Body of pancreas (tissue), 4 donors: ENCODE measurements at regions not wholly inside any gene's neighbourhood (a gene's known extent, or its start where the extent isn't known, plus 50 kb on each side); places are given as distances from the start of the nearest gene placed in this dataset.
"Not testable (repeated sequence)": the region's sequence is repeated elsewhere in the genome, so short reads cannot be mapped to it uniquely, and the experiment has no call there.

Experiments used
- ATAC-seq: fragments of 150-250 bp; one replicate; pipeline ENCODE4 v1.9.1; 2016
- DNase-seq, 4 donors: peaks; one replicate each; pipeline ENCODE4 v3.0.0-alpha.2; 2019
- H3K27ac ChIP-seq, 4 donors: fragments of 200-600 bp; sonication (generic); 1 replicate in 3 of 4; 2 replicates in 1 of 4; pipeline versions ENCODE4 v1.5.1 to v1.6.1; 2016 to 2019; ENCODE audit warnings: mild to moderate bottlenecking in 1 of 4, mixed read lengths in 1 of 4, moderate library complexity in 1 of 4
- H3K27me3 ChIP-seq, 2 donors: fragments of 200-600 bp; sonication (generic); one replicate each; pipeline ENCODE4 v1.6.0; 2016; ENCODE audit warnings: mild to moderate bottlenecking in 1 of 2
- H3K36me3 ChIP-seq, 2 donors: fragments of 200-600 bp; sonication (generic); replicated peaks in 1 of 2; 2 replicates each; pipeline ENCODE4 v1.5.1; 2016; ENCODE audit warnings: low read depth in 2 of 2; ENCODE audit not compliant: insufficient read depth in 1 of 2
- H3K4me1 ChIP-seq: fragments of 200-600 bp; sonication (generic); one replicate; pipeline ENCODE4 v1.6.0; 2016
- H3K4me3 ChIP-seq, 2 donors: fragments of 200-600 bp; sonication (generic); 1 replicate in 1 of 2; 2 replicates in 1 of 2; pipeline ENCODE4 v1.5.1; 2016 to 2019
- H3K9me3 ChIP-seq, 3 donors: fragments of 200-600 bp; sonication (generic); 1 replicate in 2 of 3; 2 replicates in 1 of 3; pipeline ENCODE4 v1.5.1; 2016
- CTCF ChIP-seq, 7 experiments: fragments of 450-650 bp in 4 of 7; fragments of 200-600 bp in 3 of 7; sonication (generic) in 3 of 7; IDR thresholded peaks; one replicate each; pipeline ENCODE4 v1.5.1; 2016 to 2019; ENCODE audit warnings: antibody characterized with exemption in 7 of 7
- POLR2A ChIP-seq, 3 donors: fragments of 450-650 bp; IDR thresholded peaks; one replicate each; pipeline ENCODE4 v1.6.1; 2016; ENCODE audit warnings: antibody characterized with exemption in 3 of 3, mild to moderate bottlenecking in 2 of 3
- WGBS, 2 donors: methylation state at CpG; one replicate each; pipeline ENCODE4 v1.1.5; 2017; 5-methylcytosine and 5-hydroxymethylcytosine counted together
- intact Hi-C: fragments of 100-400 bp; cut with DNase I; formaldehyde crosslinking; loops from one replicate; pipeline ENCODE4 v1.15.1; 2023

DNA sequence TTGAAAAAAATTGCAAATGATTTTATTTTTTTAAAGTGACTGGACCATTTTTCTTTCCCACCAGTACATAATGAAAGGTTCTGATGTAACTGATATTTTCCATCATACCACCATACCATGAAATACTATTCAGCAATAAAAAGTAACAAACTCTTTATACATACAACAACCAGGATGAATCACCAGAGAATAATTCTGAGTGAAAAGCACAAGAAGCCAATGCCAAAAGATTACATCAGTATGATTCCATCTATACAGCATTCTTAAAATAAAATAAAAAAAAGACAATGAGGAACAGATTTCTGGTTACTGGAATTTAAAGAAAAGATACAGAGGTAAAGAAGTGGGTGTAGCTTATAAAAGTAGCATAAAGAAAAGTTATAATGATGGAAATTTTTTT is 423.7 kb upstream of the ST8SIA4 start:
- Histone ChIP-seq H3K27me3 (no peaks in the 10 kb centered on the region), H3K4me1 (no peaks in the 10 kb centered on the region), H3K9me3 (no peaks in the 10 kb centered on the region), H3K27ac (no peak overlapping the region), H3K4me3 (no peak overlapping the region), H3K36me3 (no peaks in the 10 kb centered on the region)
- no peak for DNase-seq
- intact Hi-C loops: no loop called here
- ATAC-seq: no peak
- TF ChIP-seq CTCF (IDR thresholded peaks at IDR 0.05): no peak

- DNase-seq, H3K9me3 ChIP-seq, H3K27ac ChIP-seq, H3K4me3 ChIP-seq, H3K36me3 ChIP-seq, intact Hi-C loops, ATAC-seq, H3K4me1 ChIP-seq, H3K27me3 ChIP-seq: not testable (repeated sequence)
- WGBS, 2 donors: 44 to 58% methylated on average over 7 of the region's 7 CpGs
These were observed 413.3 kb upstream of the ST8SIA4 start for GRCh38 chr5:101316401-101316800.

DNA sequence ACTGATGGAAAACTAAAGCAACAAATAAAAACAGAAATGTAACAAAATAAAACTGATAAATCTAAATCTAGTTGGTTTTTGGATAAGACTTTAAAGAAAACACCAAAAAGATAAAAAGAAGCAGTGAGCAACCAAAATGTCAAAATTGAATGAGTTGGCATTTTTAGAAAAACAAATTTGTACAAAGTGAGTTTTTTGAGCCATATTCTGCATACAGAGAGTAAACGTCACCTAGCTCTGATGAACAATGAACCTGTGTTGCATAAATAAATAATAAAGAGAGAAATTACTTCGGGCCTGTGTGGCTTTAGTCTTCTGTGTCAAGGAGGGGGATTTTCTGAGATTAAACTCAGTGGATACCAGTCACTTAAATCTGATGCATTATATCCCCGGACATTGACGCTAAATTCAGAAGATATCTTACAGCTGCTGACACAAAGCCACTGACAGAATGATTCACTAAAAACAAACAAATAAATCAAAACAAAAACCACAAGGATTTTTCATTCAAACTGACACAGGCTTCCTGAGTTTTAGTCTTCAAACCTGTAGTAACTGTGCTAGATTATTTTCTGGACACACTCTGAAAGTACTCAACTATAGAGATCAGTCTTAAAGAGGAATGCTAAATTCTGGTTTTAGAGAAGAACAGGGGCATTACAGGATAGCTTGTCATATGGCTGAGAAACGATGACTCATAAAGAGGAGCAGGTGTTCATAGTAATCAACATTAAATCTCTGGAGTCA is 403.5 kb upstream of the ST8SIA4 start:
- Histone ChIP-seq H3K27ac (no peak overlapping the region), H3K4me3 (no peak overlapping the region), H3K27me3 (no peaks in the 10 kb centered on the region), H3K36me3 (no peaks in the 10 kb centered on the region), H3K9me3 (no peaks in the 10 kb centered on the region), H3K4me1 (no peaks in the 10 kb centered on the region)
- no peak for ATAC-seq
- no peak for DNase-seq
- WGBS, 2 donors: 40 to 42% methylated on average over 5 of the region's 5 CpGs
- TF ChIP-seq CTCF (IDR thresholded peaks at IDR 0.05) (no peak), POLR2A (IDR thresholded peaks at IDR 0.05) (no peak)
- intact Hi-C loops: no loop called here

DNA sequence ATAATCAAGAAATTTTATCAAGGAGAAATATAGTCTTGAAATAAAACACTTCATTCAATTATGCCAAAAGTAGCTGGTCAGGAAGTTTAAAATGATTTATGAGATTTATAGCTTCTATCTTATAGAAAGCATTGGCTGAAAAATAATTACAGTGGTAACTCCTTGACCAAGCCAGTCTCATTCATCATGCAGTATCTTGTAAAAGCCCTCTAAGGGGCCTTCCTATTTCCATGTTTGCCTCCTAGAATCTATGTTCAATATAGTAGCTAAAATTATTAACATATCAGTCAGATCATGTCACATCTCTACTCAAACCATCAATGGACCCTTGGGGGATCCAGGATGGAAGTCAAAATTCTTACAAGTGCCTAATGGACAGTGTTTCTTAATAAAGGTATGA is 393.4 kb upstream of the ST8SIA4 start:
- Histone ChIP-seq H3K27ac (no peak overlapping the region), H3K4me3 (no peak overlapping the region), H3K27me3 (no peaks in the 10 kb centered on the region), H3K9me3 (no peaks in the 10 kb centered on the region), H3K36me3 (no peaks in the 10 kb centered on the region), H3K4me1 (no peaks in the 10 kb centered on the region)
- DNase-seq (no peak), ATAC-seq (no peak)
- intact Hi-C loops: no loop called here
- no peak for TF ChIP-seq POLR2A (IDR thresholded peaks at IDR 0.05)
- no peak for TF ChIP-seq CTCF (IDR thresholded peaks at IDR 0.05)

- ATAC-seq (no peak), DNase-seq (no peak)
- no peaks in the 10 kb centered on the region for H3K4me1 ChIP-seq
- H3K4me3 ChIP-seq: no peak overlapping the region
- intact Hi-C loops: no loop called here
- TF ChIP-seq POLR2A (IDR thresholded peaks at IDR 0.05): no peak
- no peak for TF ChIP-seq CTCF (IDR thresholded peaks at IDR 0.05)
- H3K27ac ChIP-seq: no peak overlapping the region
- no peaks in the 10 kb centered on the region for H3K36me3 ChIP-seq
- no peaks in the 10 kb centered on the region for H3K9me3 ChIP-seq
- WGBS, 2 donors: 54 to 60% methylated on average over 2 of the region's 2 CpGs
- H3K27me3 ChIP-seq: no peaks in the 10 kb centered on the region
These were observed 389.1 kb upstream of the ST8SIA4 start for GRCh38 chr5:101292199-101292598.

- intact Hi-C loops, DNase-seq, H3K36me3 ChIP-seq, H3K27ac ChIP-seq, H3K9me3 ChIP-seq, ATAC-seq, H3K27me3 ChIP-seq, H3K4me3 ChIP-seq, H3K4me1 ChIP-seq: not testable (repeated sequence)
- WGBS, 2 donors: 60 to 82% methylated on average over 1 of the region's 1 CpG
These were observed 387.7 kb upstream of the ST8SIA4 start for GRCh38 chr5:101290761-101291160.
